SK-N-MC (cell line): ENCODE measurements at regions not wholly inside any gene's neighbourhood (a gene's known extent, or its start where the extent isn't known, plus 50 kb on each side); places are given as distances from the start of the nearest gene placed in this dataset.

Source experiments
- EZH2 ChIP-seq: fragments of 200-600 bp; sonication (generic); IDR thresholded peaks from one replicate; pipeline ENCODE4 v1.6.1; 2017; ENCODE audit warnings: antibody characterized with exemption
- FOXP2 ChIP-seq: optimal IDR thresholded peaks from 2 replicates; pipeline ENCODE3; 2011; ENCODE audit warnings: mild to moderate bottlenecking, moderate library complexity; ENCODE audit not compliant: insufficient read depth; ENCODE audit errors: extremely low read length, control extremely low read depth
- POLR2AphosphoS5 ChIP-seq: IDR thresholded peaks from 2 replicates; pipeline ENCODE4 v1.6.1; 2012; ENCODE audit warnings: mild to moderate bottlenecking, low read depth, low read length, borderline replicate concordance

GRCh38 chr20:40525351-40525750 is 163.7 kb downstream of the MAFB start:
- TF ChIP-seq EZH2 = no peak
- no peak for TF ChIP-seq POLR2AphosphoS5
- TF ChIP-seq FOXP2 = no peak
